Neural crest cell (in vitro differentiated cells): ENCODE measurements at regions not wholly inside any gene's neighbourhood (a gene's known extent, or its start where the extent isn't known, plus 50 kb on each side); places are given as distances from the start of the nearest gene placed in this dataset.
A peak's percentile ranks its signal among the peaks of the same experiment; 100 is the strongest.

ENCODE experiments used
- DNase-seq: peaks from one replicate; pipeline ENCODE4 v3.0.0; 2021; ENCODE audit warnings: low read depth, mixed read lengths, low spot score
- H3K27ac Mint-ChIP-seq: one replicate; pipeline ENCODE4 v1.8.0; 2021; ENCODE audit warnings: mild to moderate bottlenecking, mixed read lengths; ENCODE audit not compliant: unreplicated experiment
- H3K27me3 Mint-ChIP-seq: 2 replicates; pipeline ENCODE4 v1.8.0; 2021; ENCODE audit warnings: low read depth, mild to moderate bottlenecking, mixed read lengths
- H3K36me3 Mint-ChIP-seq: 2 replicates; pipeline ENCODE4 v1.8.0; 2021; ENCODE audit warnings: low read depth, mild to moderate bottlenecking, mixed read lengths
- H3K4me1 Mint-ChIP-seq: 2 replicates; pipeline ENCODE4 v1.8.0; 2021; ENCODE audit warnings: mixed read lengths
- H3K4me3 Mint-ChIP-seq: one replicate; pipeline ENCODE4 v1.8.0; 2021; ENCODE audit warnings: mild to moderate bottlenecking, mixed read lengths
- H3K9me3 Mint-ChIP-seq: 2 replicates; pipeline ENCODE4 v1.8.0; 2021; ENCODE audit warnings: mixed read lengths
- CTCF ChIP-seq: fragments of 200-600 bp; sonication (generic); conservative IDR thresholded peaks from 2 replicates; pipeline ENCODE4 v1.5.0; 2021; ENCODE audit warnings: antibody characterized with exemption, mild to moderate bottlenecking

GRCh38 chrX:78603908-78604307 lies 55.2 kb downstream of the RTL3 start:
- Mint-ChIP-seq H3K36me3 (no peaks in the 10 kb centered on the region), H3K27me3 (no peaks in the 10 kb centered on the region), H3K4me3 (no peak overlapping the region), H3K4me1 (no peaks in the 10 kb centered on the region), H3K27ac (no peak overlapping the region), H3K9me3 (peaks cover 12% of the 10 kb centered on the region)
- no peak for TF ChIP-seq CTCF
- DNase-seq: no peak

- H3K4me3 Mint-ChIP-seq: no peak overlapping the region
- H3K9me3 Mint-ChIP-seq: peaks cover 9% of the 10 kb centered on the region
- TF ChIP-seq CTCF: no peak
- no peaks in the 10 kb centered on the region for H3K4me1 Mint-ChIP-seq
- no peaks in the 10 kb centered on the region for H3K36me3 Mint-ChIP-seq
- DNase-seq: peak; percentile 33
- no peaks in the 10 kb centered on the region for H3K27me3 Mint-ChIP-seq
- H3K27ac Mint-ChIP-seq: no peak overlapping the region
These were observed 63.1 kb downstream of the RTL3 start for GRCh38 chrX:78595901-78596502.

GRCh38 chrX:78593701-78594100 lies 65.4 kb downstream of the RTL3 start:
- Mint-ChIP-seq H3K36me3 (no peaks in the 10 kb centered on the region), H3K4me1 (no peaks in the 10 kb centered on the region), H3K27ac (no peak overlapping the region), H3K4me3 (no peak overlapping the region), H3K27me3 (no peaks in the 10 kb centered on the region), H3K9me3 (peaks cover 2% of the 10 kb centered on the region)
- no peak for DNase-seq
- no peak for TF ChIP-seq CTCF

GRCh38 chrX:78592030-78592429 lies 67.1 kb downstream of the RTL3 start:
- no peak for TF ChIP-seq CTCF
- H3K9me3 Mint-ChIP-seq: peaks cover 4% of the 10 kb centered on the region
- no peaks in the 10 kb centered on the region for H3K4me1 Mint-ChIP-seq
- H3K4me3 Mint-ChIP-seq: no peak overlapping the region
- no peaks in the 10 kb centered on the region for H3K36me3 Mint-ChIP-seq
- no peak for DNase-seq
- no peak overlapping the region for H3K27ac Mint-ChIP-seq
- H3K27me3 Mint-ChIP-seq: no peaks in the 10 kb centered on the region

- Mint-ChIP-seq H3K36me3 (no peaks in the 10 kb centered on the region), H3K4me1 (no peaks in the 10 kb centered on the region), H3K27ac (no peak overlapping the region), H3K27me3 (no peaks in the 10 kb centered on the region), H3K9me3 (no peaks in the 10 kb centered on the region), H3K4me3 (no peak overlapping the region)
- no peak for TF ChIP-seq CTCF
- DNase-seq: no peak
These were observed 84.8 kb downstream of the RTL3 start for GRCh38 chrX:78574306-78574705.
